ENCODE measurements at regions not wholly inside any gene's neighbourhood (a gene's known extent, or its start where the extent isn't known, plus 50 kb on each side); places are given as distances from the start of the nearest gene placed in this dataset.
A peak's percentile ranks its signal among the peaks of the same experiment; 100 is the strongest.
"Not testable (repeated sequence)": the region's sequence is repeated elsewhere in the genome, so short reads cannot be mapped to it uniquely, and the experiment has no call there.

DNA sequence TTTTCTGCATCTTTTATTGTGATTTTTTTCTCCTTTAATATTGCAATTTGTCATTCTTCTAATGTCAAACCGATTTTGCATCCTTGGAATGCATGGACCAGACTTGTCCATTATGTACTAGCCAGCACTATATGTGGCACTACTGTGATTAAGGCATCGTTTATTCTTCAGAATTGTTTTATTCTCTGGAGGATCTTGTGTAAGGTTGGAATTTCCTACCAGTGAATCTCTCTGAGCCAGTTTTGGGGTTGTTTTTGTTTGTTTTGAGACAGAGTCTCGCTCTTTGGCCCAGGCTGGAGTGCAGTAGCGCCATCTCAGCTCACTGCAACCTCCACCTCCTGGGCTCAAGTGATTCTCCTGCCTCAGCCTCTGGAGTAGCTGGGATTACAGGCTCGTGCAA is 58.5 kb downstream of the IGLL5 start:
- DNase-seq (ENCODE audit: low read depth in 2 of 2), result no peak

DNA sequence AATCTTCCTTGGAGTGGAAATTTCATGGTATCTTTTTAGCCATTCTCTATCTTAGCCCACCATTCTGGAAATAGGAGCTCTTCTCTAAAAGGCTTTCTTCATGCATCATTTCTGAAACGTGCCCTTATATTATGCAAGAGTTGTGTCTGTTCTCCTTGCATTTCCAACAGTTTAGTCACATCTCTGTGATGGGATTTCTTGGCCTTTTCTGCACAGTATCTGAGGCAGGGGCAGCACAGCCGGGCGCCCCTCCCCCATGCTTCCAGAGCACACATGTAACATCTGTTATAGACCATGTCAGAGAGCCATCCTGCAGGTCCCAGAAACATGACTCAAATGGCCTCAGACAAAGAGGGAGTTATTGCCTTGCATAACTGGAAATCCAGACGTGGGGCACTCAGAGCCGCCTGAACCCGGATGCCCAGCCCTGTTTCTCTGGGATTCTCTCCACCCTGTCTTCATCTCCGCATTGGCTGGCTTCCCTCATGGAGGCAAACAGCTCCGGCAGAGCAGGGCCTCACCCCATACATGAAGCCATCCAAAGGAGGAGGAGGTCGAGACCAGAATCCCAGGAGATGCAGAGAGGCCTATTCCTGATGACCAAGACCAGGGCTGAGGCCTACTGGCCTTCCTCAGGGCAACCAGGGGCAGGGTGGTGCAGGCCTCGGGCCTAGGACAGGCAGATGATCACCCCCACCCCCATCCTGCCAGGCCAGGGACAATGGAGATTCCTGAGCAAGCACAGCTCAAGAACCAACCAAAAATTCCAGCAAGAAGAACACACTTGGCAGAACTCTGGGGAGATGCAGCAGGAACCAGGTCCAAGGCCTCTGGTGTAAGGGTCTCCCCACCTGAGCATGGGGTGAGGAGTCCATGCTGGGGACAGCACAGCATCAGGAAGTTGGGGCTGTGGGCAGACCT is 61.3 kb downstream of the IGLL5 start:
- no peak for DNase-seq (ENCODE audit: low read depth in 2 of 2)

DNA sequence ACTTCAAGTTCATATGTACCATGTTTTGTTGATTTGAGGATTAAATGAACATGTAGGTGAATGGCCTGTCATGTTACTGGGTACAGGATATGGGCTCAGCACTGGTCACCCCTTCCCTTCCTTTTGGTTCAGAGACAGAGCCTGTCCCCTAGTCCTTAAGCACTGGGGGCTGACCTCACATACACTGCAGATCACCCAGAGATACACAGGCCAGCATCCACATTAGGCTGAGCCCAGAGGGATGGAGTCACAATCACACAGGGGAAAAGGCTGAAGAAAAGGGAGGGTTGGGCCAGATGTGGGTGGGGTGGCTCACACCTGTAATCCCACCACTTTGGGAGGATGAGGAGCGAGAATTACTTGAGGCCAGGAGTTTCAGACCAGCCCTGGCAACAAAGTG is 62.3 kb downstream of the IGLL5 start:
- no peak for DNase-seq (ENCODE audit: low read depth in 2 of 2)

DNA sequence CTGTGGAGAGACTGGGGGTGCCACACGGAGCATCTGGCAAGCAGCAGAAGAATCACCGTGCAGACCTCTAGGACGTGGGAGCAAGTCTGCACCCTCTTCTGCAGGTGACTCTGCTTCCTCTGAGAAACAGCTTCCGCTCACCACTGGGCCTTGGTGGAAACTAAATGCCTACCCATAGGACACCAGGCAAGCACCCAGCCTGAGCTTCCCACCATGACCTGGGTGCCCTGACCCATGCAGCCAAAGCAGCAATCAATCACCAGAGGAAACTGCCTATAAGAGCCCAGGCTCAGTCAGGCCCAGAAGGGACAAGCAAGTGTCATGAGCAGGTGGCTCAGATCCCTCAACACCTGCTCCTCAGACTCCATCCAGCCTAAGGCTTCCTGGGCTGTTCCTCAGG is 63.4 kb downstream of the IGLL5 start:
- no peak for DNase-seq (ENCODE audit: low read depth in 2 of 2)

DNA sequence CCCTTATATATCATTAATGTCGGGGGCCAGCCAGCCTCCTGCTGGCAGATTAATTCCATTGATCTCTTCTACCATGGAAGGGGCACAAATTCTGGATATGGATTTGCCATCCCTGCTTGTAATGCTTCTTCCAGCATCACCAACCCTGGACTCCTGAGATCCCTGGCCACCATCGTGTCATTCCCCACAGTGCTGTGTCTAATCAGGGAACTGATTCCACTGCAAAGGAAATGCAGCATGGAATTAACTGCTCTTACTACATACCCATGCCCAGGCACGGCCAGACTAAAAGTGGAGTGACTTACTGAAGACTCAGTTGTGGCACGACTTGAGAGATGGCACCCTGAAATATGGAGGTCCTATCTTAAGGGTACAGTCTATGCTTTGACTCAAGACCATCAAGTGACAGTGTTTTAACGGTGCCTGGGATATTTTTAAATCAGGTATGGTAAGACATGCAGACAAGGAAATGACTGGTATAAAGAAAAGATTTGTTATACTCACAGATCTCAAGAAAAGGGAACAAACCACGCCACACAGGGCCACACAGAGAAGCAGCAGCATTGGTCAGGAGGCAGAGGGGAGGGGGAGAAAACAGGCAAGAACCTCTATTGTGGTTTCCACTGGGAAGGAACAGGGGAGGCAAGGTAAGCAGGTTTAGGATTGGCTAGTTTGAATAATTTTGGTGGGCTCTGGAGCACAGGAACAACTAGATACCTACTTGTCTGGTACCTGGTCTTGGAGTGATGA is 65.1 kb downstream of the IGLL5 start:
- no peak for DNase-seq (ENCODE audit: low read depth in 2 of 2)

DNA sequence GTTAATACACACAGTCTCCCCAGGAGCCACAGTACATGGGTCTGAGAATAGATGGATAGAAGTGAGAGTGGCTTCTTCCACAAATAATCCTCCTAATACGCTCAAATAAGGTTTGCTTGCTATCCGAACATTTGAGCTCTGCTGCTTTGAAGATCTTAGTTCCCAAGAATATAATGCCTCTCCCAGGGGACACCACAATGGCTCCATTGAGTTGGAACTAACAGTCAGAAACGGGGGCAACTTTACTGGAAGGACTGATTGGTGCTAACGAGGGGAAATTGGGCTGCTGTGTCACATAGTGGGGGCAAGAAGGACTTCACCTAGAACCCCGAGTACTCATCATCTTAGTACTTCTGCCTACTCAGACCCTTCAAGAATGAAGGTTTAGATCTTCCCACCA is 66.2 kb downstream of the IGLL5 start:
- DNase-seq (ENCODE audit: low read depth in 2 of 2), result no peak

DNA sequence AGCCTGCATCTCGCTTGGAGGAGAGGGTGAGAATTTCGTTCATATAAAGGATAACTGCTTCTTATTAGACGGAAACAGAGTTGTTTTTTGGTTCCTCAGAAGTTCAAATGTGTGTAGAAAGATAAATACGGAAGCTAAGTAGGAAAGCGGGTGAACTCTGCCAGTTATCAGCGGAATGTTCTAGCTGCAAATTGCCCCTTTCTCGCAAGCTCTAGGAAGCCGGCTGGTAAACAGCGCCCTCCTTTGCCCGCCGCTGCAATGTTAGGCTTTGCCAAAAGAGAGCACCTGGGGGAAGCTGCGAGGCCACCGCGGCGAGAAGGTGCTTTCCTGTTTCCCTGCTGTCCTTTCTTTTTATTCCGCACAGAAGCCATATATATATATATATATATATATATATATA is 67.0 kb downstream of the IGLL5 start:
- peak in 1 of 2 donors; percentile 19 for DNase-seq (ENCODE audit: low read depth in 2 of 2)

DNA sequence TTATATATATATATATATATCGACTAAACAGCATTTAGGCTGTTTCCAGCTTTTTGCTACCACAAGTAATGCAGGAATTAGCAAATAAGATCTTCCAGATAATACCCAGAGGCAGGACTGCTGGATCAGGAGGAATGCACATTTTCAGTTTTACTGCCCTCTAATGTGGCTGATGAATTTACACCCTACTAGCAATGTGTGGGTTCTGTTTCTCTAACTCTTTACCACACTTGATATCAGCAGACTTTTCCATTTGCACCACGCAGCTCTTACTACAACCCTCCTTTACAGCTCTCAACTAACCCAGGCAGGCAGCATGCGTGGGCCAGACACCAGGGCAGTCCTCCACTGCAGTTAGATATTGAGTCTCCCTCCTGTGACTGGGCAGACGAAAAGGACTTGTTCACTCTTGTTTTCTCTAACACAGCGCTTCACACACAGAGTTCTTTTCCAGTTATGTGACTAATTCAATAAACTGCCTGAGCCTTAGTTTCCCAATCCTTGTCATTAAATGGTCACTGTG is 67.7 kb downstream of the IGLL5 start:
- no peak for DNase-seq (ENCODE audit: low read depth in 2 of 2)

DNA sequence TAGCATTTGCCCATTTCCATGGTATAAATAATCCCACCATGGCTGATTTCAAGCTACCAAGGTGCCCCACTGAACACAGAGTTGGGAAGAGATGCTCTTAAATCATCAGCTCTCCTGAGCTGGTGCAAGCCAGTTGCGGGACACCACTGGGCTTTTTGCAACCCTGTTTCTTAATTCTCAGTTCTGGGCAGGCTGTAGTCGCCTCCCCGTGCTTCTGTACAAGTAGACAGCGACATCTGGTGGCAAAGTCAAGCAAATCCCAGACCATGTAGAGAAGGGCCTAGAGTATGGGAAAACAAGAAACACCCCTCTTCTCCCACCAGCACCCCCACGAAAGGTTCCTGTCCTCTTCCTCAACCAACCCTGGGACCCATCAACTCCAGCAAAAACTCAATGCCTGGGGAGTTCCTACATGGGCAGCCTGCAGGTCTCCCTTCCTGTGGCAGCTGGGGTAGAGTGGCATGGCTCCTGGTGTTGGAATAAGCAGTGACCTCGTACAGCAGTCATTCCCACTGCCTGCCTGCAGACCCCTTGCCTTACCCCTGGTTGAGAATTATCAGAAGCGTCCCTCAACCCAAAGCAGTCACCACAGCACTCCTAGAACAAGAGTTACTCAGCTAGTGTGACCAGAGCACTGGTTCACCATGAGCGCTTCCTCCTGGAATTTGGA is 68.4 kb downstream of the IGLL5 start:
- peak; percentile 34 to 37 for DNase-seq (ENCODE audit: low read depth in 2 of 2)

DNA sequence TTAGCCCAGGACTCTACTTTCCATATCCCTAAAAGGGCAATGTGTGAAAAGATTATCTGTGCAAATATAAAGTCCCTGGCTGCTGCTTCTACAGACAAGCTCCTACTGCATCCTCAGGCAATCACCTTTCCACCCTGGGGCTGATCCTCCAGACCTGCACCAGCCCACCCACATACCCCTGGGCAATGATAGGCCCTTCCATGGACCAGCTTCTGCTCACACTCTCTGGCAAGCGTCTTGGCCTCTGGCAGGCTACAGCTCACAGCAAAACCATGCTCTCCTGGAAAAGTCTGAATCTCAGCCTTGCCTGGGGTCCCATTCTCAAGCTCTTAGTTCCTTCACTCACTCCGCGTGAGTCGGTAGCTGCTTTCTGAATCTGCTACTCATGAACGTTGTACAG is 69.5 kb downstream of the IGLL5 start:
- no peak for DNase-seq (ENCODE audit: low read depth in 2 of 2)

DNA sequence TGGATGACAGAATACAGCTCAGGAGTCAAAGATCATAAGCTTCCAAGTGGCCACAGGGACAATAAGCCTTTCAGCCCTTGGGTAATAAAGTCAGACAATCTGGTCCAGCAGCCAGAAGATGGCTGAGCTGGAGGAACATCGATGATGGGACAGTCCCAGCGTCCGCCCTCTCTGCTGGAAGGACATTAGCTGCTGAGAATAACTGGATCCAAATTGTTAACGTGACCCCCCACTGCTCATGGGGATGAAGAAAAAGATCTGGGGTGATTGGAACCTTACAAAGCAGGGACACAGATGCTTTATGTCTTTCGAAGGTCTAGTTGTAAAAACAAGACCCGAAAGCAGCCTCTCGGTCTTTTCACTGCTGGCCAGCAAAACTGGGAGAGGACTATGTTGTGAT is 71.0 kb downstream of the IGLL5 start:
- no peak for DNase-seq (ENCODE audit: low read depth in 2 of 2)

DNA sequence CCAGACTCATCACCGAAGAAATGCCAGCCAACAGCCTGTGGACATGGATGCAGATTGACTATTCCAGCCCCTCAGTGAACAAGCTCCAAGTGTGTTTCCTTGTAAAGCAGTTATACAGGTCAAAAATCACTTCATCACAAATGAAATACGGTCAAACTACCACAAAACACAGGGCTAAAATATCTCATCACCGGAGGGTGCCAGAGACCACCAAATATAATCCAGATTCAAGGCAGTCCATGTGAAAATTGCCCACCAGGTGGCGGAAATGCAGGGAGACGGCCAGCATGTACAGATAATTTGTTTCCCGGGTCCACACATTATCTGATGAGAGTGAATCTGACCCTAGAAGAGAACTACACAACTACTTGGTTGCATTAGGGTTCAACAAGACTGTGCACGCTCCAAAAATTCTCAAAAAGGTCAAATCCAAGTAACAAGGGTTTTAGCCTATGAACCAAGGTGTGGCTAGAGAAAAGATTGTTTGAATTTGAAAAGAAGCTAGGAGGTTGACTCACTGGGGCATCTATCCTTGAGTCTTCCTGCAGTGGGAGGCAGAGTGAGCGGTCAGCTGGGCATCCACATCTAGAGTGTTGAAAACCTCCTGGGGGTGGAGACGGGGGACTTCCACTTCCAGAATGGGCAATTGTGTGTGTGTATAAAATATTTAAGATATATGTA is 71.7 kb downstream of the IGLL5 start:
- peak; percentile 40 for DNase-seq (ENCODE audit: low read depth in 2 of 2)

DNA sequence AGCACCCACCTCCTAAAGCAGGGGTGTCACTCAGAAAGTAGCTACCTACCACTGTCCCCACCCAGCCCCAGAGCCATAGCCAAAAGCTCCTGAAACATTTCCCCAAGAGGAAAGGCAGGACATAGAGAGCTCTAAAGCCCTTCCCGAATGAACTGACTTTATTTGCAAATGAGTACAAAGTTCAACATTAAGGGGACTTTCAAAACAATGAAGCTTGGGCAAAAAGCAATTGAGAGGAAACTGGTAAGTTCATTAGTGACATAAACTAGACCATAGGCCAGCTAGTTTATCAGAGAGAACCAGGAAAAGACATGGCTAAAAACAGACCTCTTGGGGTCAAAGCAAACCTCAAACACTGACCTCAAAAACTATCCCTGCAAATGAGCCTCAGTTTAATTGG is 72.7 kb downstream of the IGLL5 start:
- no peak for DNase-seq (ENCODE audit: low read depth in 2 of 2)

DNA sequence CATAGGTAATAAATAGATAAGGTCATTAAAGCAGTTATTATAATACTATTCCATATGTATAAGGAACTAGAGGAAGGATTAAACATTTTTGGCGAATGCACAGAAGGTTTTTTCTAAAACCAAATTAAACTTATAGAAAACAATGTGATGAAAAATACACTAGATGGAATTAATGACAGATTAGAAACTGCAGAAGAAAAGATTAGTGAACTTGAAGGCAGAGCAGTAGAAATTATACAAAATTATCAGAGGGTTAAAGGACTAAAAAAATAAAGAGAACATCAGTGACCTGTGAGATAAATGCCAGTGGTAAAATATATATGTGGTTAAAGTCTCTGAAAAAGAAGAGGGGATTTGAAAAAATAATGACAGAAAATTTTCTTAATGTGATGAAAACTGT is 74.0 kb downstream of the IGLL5 start:
- DNase-seq (ENCODE audit: low read depth in 2 of 2), result no peak

DNA sequence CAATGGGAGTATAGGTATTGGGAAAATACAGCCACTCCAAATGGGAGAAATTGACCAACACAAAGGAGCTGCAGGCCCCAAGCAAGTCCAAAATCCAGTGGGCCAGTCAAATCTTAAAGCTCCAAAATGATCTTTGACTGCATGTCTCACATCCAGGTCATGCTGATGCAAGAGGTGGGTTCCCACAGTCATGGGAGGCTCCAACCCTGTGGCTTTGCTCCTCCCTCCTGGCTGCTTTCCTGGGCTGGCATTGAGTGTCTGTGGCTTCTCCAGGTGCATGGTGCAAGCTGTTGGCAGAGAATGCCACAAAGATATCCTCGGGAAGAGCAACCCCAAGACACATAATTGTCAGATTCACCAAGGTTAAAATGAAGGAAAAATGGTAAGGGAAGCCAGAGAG is 80.8 kb downstream of the IGLL5 start:
- no peak for DNase-seq (ENCODE audit: low read depth in 2 of 2)

DNA sequence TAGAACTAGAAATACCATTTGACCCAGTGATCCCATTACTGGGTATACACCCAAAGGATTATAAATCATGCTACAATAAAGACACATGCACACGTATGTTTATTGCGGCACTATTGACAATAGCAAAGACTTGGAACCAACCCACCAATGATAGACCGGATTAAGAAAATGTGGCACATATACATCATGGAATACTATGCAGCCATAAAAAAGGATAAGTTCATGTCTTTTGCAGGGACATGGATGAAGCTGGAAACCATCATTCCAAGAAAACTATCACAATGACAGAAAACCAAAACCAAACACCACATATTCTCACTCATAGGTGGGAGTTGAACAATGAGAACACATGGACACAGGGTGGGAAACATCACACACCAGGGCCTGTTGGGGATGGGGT is 85.0 kb downstream of the IGLL5 start:
- DNase-seq (ENCODE audit: low read depth in 2 of 2), result not testable (repeated sequence)

DNA sequence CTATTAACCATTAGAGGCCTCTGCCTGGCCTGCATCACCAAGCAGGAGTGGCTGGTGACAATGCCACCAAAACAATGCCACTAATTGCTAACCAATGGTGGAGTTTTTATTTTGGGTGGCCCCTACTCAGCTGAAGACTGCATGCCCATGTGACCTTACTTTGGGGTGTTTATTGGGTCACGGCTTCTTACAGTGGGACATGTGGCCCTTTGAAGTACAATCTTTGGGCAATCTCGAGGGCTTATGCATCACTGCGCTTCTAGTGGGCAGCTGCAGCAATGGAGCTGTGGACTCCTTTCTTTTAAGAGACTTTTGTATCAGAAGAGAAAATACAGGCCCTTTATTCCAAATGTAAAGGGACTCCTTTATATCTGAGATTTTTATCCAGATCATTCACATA is 85.7 kb downstream of the IGLL5 start:
- no peak for DNase-seq (ENCODE audit: low read depth in 2 of 2)

DNA sequence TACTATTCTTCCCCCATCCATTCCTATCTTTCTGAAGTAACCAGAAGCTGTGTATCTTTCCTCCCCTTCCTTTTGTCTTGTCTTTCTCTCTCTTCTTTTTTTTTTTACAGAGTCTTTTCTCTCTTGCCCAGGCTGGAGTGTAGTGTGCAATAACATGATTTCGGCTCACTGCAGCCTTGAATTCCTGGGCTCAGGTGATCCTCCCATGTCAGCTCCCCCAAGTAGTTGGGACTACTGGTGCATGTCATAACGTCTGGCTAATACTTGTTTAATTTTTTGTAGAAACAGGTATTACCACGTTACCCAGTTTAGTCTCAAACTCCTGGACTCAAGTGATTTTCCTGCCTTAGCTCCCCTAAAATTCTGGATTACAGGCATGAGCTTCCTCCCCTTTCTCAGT is 86.5 kb downstream of the IGLL5 start:
- no peak for DNase-seq (ENCODE audit: low read depth in 2 of 2)

DNA sequence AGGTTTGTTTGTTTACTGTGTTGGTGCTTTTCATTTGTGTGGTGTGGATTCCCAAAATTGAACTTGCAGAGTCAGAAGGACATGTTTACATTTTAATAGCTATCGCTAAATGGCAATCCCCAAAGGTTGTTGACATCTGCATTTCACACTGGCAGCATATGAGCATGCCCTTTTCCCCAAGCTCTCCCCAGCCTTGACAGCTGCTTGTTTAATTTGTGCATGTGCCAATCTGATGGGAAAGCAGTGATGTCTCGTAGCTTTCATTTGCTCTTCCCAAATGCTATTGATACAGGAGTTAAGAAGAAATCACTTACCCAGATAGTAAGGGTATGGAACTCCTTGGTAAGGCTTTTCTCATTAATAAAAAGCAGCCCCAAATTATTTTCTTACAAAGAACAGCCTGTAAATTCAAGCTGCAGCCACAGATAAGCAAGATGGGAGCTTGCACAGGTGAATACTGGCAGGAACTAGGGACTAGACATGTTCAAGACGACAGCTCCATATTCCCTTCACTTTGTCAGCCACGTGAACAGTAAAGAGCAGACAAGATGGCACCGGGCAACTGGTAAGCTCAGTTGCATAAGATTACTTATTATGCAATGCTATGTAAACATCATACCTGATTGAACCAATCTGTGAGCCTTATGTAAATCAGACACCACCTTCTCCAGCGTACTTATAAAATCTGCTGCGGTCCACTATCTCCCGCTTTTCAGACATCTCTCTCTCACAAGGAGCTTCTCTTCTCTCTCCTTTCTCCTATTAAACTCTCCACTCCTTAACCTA is 87.4 kb downstream of the IGLL5 start:
- DNase-seq (ENCODE audit: low read depth in 2 of 2), result no peak

DNA sequence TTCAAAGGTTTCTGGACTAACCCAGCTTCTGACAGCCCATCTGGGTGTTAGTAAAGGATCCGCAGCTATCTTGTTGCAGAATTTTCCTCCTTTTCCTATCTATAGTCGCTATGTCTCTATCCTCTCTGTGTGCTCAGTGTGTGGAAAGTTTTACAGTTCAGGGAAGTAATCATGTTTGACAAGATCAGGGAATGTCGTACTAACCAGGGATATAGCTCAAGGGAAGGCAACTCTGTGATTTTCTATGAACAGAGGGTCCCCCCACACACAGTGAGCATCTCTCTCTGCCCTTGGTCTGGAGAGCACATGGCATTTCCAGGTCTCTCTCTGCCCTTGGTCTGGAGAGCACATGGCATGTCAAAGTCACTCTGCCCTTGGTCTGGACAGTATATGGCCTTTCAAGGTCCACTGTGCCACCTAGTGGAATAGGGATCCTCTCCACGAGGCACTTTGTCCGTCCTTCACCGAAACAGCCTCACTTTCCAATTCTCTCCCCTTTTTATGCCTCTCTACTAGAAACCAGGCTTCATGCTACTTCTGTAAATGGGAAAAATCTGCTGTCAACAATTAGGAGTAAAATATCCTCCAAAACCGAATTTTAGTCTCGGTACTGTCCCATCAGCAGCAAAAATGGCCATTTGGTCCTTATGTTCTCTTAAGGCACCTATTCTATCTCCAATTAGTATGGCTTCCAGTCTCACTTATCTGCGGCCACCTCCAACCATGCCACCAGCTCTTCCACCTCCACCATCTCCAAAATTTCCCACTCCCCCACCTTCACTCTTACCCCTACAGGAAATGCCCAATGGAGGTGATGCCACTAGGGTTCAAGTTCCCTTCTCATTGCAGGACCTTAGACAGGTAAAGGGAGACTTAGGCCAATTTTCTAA is 88.7 kb downstream of the IGLL5 start:
- no peak for DNase-seq (ENCODE audit: low read depth in 2 of 2)
